ENCODE measurements at regions not wholly inside any gene's neighbourhood (a gene's known extent, or its start where the extent isn't known, plus 50 kb on each side); places are given as distances from the start of the nearest gene placed in this dataset.

GRCh38 chr15:96693515-96693914, 363.0 kb downstream of the NR2F2 start:
- TF ChIP-seq REST (IDR thresholded peaks at IDR 0.05; ENCODE audit: low read depth): no peak
- TF ChIP-seq YY1 (IDR thresholded peaks at IDR 0.05; ENCODE audit: low read depth): no peak
- no peak for TF ChIP-seq TCF12 (IDR thresholded peaks at IDR 0.05; ENCODE audit: low read depth)
- TF ChIP-seq EGR1 (IDR thresholded peaks at IDR 0.05): no peak
- TF ChIP-seq USF1 (IDR thresholded peaks at IDR 0.05): no peak

DNA sequence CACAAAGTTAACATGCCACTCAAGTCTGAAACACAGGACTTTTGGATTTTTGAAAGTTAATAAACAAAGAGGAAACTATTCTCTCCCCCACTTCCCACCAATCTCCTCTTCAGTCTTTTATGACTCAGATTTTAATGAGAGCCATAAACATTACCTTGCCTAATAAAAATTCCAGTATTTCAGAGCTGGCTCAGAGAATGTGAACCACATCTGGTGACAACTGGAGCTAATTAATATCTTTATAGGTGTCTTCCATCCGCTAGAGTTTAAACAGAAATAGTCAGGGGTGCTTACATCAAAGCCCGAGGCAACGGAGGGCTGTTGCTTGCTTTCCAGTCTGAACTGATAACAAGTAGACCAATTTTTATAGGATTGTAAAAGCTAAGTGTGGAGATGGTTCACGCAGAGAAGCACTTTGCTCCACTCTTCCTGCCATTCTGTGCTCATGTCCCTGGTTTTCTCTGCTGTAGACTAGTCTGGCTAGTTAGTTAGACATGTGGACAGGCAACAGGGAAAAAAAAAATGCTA, 363.6 kb downstream of the NR2F2 start:
- TF ChIP-seq REST (IDR thresholded peaks at IDR 0.05; ENCODE audit: low read depth) (no peak), NFIC (IDR thresholded peaks at IDR 0.05) (no peak), TCF12 (IDR thresholded peaks at IDR 0.05; ENCODE audit: low read depth) (no peak), FOXM1 (IDR thresholded peaks at IDR 0.05; ENCODE audit: borderline replicate concordance, low read depth) (no peak), CEBPB (IDR thresholded peaks at IDR 0.05) (no peak), YY1 (IDR thresholded peaks at IDR 0.05; ENCODE audit: low read depth) (no peak), ZBTB7A (IDR thresholded peaks at IDR 0.05; ENCODE audit: low read depth) (no peak), RAD21 (IDR thresholded peaks at IDR 0.05; ENCODE audit: low read depth) (no peak), MAX (IDR thresholded peaks at IDR 0.05) (no peak), USF1 (IDR thresholded peaks at IDR 0.05) (no peak), TEAD4 (IDR thresholded peaks at IDR 0.05) (no peak)

GRCh38 chr15:96695426-96695825, 364.9 kb downstream of the NR2F2 start:
- TF ChIP-seq RAD21 (IDR thresholded peaks at IDR 0.05; ENCODE audit: low read depth) (no peak), CREB1 (IDR thresholded peaks at IDR 0.05; ENCODE audit: low read depth) (no peak), REST (IDR thresholded peaks at IDR 0.05; ENCODE audit: low read depth) (no peak), FOXM1 (IDR thresholded peaks at IDR 0.05; ENCODE audit: borderline replicate concordance, low read depth) (no peak)

GRCh38 chr15:96699871-96700401, 369.4 kb downstream of the NR2F2 start:
- TF ChIP-seq REST (IDR thresholded peaks at IDR 0.05; ENCODE audit: low read depth) (no peak), CREB1 (IDR thresholded peaks at IDR 0.05; ENCODE audit: low read depth) (no peak), YY1 (IDR thresholded peaks at IDR 0.05; ENCODE audit: low read depth) (no peak), EGR1 (IDR thresholded peaks at IDR 0.05) (no peak), ZBTB7A (IDR thresholded peaks at IDR 0.05; ENCODE audit: low read depth) (no peak), EP300 (IDR thresholded peaks at IDR 0.05; ENCODE audit: borderline replicate concordance) (no peak), FOXM1 (IDR thresholded peaks at IDR 0.05; ENCODE audit: borderline replicate concordance, low read depth) (no peak), RAD21 (IDR thresholded peaks at IDR 0.05; ENCODE audit: low read depth) (no peak), TCF12 (IDR thresholded peaks at IDR 0.05; ENCODE audit: low read depth) (no peak), USF1 (IDR thresholded peaks at IDR 0.05) (no peak), NFIC (IDR thresholded peaks at IDR 0.05) (no peak)
